Stimulated activated CD4-positive, alpha-beta T cell treated with anti-CD3 and anti-CD28 coated beads, Interleukin-12 subunit alpha, Interleukin-12 subunit beta, amount 100 ng/mL, for 48 hours (primary cell): ENCODE measurements at regions not wholly inside any gene's neighbourhood (a gene's known extent, or its start where the extent isn't known, plus 50 kb on each side); places are given as distances from the start of the nearest gene placed in this dataset.
"Not testable (repeated sequence)": the region's sequence is repeated elsewhere in the genome, so short reads cannot be mapped to it uniquely, and the experiment has no call there.

Experiments used
- DNase-seq, 3 donors: peaks; one replicate each; pipeline ENCODE4 v3.0.0-alpha.2; 2020; ENCODE audit warnings: low read depth in 2 of 3, low spot score in 1 of 3

DNA sequence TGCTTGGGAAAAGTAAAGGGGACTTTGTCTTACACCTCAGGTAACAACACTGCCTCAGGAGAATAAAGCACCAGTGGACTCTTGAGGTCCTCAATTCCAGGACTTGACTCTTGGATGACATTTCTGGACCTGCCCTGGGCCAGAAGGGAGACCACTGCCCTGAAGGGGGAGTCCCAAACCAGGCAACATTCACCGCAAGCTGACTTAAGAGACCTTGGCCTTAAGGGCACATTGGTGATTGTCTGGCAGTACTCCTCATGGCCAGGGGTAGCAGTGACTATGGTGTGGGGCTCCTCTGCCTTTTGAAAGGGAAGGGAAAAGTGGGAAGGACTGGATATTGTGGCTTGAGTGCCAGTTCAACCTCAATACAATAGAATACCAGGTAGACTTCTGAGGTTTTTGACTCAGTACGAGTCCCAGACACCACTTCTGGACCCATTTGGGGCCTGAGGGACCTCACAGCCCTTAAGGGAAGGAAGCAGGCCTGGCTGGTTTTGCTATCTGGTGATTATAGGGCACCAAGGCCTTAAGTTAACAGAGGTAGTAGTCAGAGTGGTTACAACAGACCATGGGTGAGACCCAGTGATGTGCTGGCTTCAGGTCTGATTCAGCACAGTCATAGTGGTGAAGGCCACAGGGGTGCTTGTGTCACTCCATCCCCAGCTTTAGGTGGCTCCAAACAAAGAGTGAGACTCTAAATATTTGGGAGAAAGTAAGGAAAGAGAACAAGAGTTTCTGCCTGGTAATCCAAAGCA is 121.2 kb upstream of the TET2 start:
- DNase-seq = no peak

DNA sequence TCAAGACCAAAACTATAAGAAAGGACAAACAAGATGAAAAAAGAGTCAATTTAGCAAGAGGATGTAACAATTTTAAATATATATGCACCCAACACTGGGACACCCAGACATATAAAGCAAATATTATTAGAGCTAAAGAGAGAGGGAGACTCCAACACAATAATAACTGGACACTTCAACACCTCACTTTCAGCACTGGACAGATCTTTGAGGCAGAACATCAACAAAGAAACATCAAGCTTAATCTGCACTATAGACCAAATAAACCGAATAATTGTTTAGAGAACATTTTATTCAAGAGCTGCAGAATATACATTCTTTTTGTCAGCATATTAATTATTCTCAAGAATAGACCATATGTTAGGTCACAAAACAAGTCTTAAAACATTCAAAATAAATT is 109.7 kb upstream of the TET2 start:
- DNase-seq = no peak

DNA sequence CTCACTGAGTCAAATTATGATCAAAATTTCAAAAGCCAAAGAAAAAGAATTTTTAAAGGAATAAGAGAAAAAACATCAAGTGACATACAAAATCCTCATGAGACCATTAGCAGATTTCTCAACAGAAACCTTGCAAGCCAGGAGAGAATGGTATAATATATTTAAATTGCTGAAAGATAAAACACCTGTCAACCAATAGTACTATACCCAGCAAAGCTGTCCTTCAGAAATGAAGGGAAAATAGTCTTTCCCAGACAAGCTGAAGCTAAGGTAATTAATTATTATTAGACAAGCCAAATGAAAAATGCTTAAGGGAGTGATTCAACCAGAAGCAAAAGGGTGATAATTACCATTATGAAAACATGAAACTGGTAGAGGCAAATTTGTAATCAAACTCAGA is 104.2 kb upstream of the TET2 start:
- DNase-seq = no peak

DNA sequence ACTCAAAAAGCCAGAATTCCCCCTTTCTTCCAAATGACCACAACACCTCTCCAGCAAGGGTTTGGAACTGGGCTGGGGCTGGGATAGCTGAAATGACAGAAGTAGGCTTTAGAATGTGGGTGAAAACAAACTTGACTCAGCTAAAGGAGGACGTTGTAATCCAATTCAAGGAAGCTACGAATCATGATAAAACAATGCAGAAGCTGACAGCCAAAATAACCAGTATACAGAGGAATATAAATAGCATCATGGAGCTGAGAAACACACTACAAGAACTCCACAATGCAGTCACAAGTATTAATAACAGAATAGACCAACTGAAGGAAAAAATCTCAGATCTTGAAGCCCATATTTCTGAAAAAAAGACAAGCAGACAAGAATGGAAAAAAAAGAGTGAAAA is 95.8 kb upstream of the TET2 start:
- DNase-seq = no peak

DNA sequence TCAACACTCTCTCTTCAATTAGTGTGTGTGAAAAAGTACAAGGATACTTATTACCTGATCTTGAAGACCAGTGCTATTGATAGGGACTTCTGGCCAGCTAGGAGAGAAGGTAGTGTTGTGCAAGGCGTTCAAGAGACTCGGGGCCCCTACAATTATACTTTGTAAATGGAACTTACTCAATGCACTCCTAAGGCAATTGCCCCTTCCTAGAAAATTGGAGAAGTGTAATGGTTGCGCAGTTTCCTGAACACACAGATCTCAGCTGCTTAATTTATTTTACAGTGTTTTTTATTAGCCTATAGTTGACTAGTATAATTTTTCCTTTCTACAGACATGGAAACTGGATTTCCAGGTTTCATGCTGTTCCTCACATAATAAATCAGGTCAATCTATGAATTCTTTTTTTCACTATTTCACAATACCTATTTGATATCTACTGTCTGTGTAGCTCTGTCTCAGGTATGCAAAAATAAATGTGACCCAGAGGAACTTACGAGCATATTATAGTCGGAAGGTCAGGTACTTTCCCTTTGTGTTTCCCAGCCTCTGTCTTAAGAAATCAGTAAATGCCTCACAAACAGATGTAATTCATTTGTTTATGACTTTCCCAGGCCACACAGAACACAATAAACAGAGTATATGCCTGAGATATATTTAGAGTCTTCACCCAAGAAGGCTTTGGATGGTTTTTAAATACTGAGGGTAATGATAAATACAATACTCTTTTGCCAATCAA is 89.1 kb upstream of the TET2 start:
- DNase-seq = no peak

GRCh38 chr4:105058177-105058812 is 88.4 kb upstream of the TET2 start:
- peak in 1 of 3 donors; percentile 14 for DNase-seq

- peak in 2 of 3 donors; percentile 9 to 19 for DNase-seq
Observed at GRCh38 chr4:105059337-105059736, 87.3 kb upstream of the TET2 start.

GRCh38 chr4:105060628-105061027 is 86.0 kb upstream of the TET2 start:
- peak in 1 of 3 donors; percentile 22 for DNase-seq

DNA sequence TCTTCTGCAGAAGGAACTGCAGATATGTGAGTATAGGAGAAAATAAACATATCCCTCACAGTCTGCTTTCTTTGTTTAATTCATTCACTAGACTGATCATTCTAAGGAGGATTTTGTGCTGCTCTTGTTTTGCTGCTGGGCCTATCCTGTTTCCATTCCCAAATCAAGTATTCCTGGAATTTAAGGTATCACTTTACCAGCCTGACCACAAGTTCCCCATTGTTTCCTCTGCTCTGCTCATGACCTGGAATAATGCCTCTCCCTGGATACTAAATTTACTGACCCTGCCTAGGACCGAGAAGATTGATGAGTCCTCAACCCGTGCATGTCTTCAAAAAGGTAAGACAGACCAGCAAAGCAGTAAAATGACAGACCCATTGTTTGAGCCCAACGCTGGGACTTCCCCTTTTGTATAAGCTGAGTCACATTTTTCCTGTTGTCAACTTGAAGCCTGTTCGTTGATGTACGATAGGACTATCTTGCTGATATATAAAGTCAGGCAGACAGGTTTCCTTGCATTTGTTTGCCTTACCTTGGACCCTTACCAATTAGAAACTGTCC is 85.5 kb upstream of the TET2 start:
- DNase-seq = peak; percentile 11 to 45 (median 19)

- no peak for DNase-seq
Observed at GRCh38 chr4:105061731-105062130, 84.9 kb upstream of the TET2 start.

DNA sequence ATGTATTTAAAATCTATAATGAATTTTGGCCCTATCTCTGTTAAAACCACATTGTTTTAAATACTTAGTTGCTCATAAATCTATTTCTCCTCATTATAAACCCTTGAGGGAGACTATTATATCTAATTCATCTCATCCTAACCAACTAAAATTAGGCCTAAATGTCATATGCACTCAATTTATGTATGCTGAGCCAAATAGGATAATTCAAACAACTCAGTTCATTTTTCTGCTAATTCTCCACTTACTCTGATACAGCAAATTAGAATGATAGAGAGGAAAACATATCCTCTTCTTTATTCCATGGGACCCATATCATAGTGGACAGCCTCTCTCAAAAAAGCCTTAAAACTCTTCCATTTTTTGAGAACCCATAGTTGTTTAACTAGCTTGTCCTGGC is 80.3 kb upstream of the TET2 start:
- DNase-seq = no peak

- no peak for DNase-seq
Observed at GRCh38 chr4:105067431-105067830, 79.2 kb upstream of the TET2 start.

GRCh38 chr4:105067946-105068345 is 78.7 kb upstream of the TET2 start:
- no peak for DNase-seq

DNA sequence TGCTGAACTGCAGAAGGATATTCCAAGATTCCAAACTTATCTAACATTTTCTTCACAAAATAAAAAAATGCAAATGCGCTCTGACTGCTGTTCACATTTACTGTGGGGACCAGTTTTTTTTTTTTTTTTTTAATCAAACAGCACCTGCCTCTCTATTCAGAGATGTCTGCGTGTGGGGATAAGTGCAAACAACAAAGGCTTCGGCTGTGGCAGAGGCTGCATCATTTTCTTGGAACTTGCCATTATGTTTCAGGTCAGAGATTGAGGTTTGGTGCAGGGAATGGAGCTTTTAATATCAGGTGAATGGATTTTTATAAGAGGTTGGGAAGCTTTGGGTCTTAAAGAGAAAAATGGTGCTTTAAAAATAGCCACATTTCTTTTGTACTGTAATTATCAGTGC is 78.2 kb upstream of the TET2 start:
- DNase-seq = no peak

- not testable (repeated sequence) for DNase-seq
Observed at GRCh38 chr4:105072095-105072494, 74.6 kb upstream of the TET2 start.

- no peak for DNase-seq
Observed at GRCh38 chr4:105074097-105074496, 72.6 kb upstream of the TET2 start.

- DNase-seq = no peak
Observed at GRCh38 chr4:105075045-105075444, 71.6 kb upstream of the TET2 start.

- no peak for DNase-seq
Observed at GRCh38 chr4:105088110-105088879, 58.4 kb upstream of the TET2 start.

- no peak for DNase-seq
Observed at GRCh38 chr4:105092356-105092755, 54.3 kb upstream of the TET2 start.

DNA sequence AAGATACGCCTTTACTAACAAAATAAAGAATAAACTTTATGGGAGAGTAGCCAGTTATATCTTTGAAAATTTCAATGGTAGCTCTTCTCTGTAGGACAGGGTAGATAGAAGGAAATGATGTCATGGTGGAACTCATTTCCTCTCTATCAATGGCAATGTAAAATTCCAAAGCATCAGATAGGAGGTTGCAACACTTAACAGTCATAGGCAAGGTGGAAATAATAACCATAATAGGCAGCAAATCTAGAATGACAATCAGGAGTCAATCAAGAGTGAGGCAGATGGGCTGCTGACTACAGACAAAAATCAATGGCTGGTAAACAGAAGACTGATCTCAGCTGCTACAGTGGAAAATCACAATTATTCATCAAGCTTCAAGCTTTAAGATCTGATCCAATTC is 53.9 kb upstream of the TET2 start:
- no peak for DNase-seq

DNA sequence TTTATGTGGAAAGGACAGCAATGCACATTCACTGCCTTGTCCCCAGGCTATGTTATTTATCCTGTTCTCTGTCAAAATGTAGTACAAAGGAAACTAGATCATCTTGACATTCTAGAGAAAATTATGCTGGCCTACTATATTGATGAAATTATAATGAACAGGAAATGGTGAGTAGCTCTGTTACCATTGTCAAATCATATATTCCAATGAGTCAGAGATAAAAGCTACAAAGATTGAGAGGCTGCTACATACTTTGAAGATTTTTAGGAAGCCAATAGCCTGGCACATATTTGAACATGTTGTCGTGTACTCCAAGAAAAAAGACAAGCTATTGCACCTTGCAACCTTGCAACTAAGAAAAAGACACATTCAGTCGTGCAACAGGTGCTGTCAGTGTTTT is 52.7 kb upstream of the TET2 start:
- no peak for DNase-seq
